ENCODE measurements at regions not wholly inside any gene's neighbourhood (a gene's known extent, or its start where the extent isn't known, plus 50 kb on each side); places are given as distances from the start of the nearest gene placed in this dataset.

DNA sequence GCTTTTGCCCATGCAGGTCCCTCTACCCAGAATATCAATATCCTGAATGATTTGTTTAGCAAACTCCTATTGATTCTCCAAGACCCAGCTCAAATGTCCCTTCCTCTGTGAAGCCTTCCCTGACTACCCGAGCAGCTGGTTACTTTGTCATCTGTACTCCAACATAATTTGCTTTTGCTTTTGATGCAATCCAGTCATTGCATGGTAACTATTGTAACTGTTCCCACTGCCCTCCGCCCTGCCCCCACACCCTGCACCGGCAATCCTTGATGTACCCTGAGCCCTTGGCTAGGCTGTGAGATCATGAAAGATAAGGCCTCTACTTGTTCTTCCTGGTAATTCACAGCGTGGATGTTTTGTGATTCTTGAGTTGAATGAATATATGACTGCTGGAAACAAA is 119.9 kb upstream of the BOD1 start:
- TF ChIP-seq, protein P1, sequence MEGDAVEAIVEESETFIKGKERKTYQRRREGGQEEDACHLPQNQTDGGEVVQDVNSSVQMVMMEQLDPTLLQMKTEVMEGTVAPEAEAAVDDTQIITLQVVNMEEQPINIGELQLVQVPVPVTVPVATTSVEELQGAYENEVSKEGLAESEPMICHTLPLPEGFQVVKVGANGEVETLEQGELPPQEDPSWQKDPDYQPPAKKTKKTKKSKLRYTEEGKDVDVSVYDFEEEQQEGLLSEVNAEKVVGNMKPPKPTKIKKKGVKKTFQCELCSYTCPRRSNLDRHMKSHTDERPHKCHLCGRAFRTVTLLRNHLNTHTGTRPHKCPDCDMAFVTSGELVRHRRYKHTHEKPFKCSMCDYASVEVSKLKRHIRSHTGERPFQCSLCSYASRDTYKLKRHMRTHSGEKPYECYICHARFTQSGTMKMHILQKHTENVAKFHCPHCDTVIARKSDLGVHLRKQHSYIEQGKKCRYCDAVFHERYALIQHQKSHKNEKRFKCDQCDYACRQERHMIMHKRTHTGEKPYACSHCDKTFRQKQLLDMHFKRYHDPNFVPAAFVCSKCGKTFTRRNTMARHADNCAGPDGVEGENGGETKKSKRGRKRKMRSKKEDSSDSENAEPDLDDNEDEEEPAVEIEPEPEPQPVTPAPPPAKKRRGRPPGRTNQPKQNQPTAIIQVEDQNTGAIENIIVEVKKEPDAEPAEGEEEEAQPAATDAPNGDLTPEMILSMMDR (IDR thresholded peaks at IDR 0.05; ENCODE audit: low read depth, low read length): no peak
- no peak for TF ChIP-seq EZH2phosphoT487 (IDR thresholded peaks at IDR 0.05; ENCODE audit: low read depth)
